HT-29 (cell line): ENCODE measurements at regions not wholly inside any gene's neighbourhood (a gene's known extent, or its start where the extent isn't known, plus 50 kb on each side); places are given as distances from the start of the nearest gene placed in this dataset. TPM values are rescaled to one million over a fixed set of nuclear protein-coding genes. Genes with fewer than 3 reads are reported as not detected.
"Not testable (repeated sequence)": the region's sequence is repeated elsewhere in the genome, so short reads cannot be mapped to it uniquely, and the experiment has no call there.

Experiments
- DNase-seq: peaks from one replicate; pipeline ENCODE4 v3.0.0-alpha.2; 2015; ENCODE audit warnings: low spot score
- small RNA-seq: library from RNA; depleted of rRNA; stranded (forward); fragments of <200 nt; gene quantifications from one replicate; pipeline ENCODE3, GENCODE V24; 2014

DNA sequence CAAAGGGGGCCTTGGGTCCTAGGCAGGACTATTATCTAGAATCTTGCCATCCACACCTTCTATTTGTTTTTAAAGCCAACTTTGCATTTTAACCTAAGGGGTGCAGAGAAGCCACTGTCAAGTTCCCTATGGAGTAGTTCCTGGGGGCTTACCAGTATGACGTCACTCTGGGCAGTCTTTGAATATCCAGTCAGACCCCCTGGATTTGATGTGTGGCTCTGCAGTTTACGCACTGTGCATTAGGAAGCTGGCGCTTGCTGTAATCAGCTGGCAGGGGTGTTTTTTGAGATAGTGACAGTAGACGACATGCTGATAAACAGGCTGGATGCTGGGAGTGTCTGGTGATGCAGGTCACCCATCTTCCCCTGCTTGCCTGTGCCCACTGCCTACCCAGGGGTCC, 892.7 kb upstream of the ZNF722 start:
- DNase-seq: no peak

DNA sequence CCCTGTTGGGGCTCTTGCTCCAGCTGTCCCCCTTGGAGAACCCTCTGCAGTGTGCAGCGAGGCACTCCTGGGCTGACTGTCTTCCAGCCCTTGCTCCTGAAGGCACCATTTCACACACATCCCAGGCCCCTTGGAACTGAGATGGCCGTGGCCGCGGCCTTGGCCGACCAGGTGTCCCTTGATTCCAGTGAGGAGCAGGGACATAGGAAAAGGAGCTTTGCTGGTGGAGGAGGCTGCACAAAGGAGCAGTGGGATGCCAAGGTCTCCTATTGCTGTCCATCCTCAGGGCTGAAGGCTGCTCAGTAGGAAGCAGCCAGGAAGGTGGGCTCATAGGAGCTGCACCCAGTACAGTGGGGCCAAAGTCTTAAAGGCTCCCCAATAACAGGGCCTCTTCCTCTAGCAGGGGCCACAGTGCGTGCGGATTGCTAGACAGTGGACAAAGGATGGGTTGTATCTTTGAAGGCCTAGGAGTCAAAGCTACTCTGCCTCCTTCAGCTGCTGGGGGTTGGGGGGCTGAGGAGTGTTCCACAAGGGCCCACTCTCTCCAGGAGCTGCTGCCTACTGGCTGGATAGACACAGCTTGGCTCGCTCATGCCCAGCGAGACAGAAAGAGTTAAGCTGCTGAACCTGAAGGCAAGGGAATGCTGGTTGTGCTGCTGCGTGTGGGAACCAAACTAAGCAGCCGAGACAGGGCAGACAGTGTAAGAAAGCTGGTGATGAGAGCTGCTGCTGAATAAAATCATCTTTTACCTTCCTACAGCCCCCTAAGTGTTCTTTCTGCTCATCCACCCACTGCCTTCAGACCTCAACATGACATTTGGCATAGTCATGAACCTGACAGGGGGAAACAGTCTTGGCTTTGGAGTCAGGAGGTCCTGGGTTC, 891.9 kb upstream of the ZNF722 start:
- no peak for DNase-seq

DNA sequence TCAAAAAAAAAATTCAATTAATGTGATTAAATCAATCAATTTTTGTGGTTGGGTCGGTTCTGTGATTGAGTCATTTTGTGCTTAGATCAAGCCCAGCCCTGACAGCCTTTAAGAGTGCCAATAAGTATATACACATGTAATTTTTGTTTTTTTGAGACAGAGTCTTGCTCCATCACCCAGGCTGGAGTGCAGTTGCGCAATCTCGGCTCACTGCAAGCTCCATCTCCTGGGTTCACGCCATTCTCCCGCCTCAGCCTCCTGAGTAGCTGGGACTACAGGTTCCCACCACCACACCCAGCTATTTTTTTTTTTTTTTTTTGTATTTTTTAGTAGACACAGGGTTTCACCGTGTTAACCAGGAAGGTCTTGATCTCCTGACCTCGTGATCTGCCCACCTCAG, 887.1 kb upstream of the ZNF722 start:
- not testable (repeated sequence) for DNase-seq

GRCh38 chr7:63112764-63113712, 885.6 kb upstream of the ZNF722 start:
- no peak for DNase-seq

DNA sequence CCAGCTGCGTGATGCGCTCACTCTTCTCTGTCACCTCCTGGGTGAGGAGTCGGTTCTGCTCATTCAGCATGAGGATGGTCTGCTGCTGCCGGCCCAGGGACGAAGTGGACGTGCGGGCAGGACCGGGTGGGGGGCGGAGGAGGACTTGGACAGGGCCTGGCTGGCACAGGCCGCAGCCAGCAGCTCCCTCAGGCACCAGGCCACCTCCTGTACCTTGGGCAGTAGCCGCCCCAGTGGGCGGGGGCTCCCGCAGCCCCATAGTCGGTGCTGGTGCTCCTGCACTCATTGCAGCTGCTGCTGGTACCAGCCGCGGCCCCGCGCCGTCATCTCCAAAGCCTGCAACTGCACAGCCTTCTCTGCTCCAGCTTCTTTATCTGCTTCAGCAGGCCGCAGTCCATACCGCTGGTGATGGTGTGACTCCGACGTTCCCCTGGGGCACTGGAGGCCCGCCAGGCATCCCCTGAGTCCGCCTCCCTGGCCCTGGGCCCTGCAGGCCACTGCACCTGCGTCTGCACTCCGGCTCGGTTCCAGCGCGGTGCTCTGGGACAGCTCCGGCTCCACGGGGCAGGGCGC, 884.9 kb upstream of the ZNF722 start:
- no peak for DNase-seq

DNA sequence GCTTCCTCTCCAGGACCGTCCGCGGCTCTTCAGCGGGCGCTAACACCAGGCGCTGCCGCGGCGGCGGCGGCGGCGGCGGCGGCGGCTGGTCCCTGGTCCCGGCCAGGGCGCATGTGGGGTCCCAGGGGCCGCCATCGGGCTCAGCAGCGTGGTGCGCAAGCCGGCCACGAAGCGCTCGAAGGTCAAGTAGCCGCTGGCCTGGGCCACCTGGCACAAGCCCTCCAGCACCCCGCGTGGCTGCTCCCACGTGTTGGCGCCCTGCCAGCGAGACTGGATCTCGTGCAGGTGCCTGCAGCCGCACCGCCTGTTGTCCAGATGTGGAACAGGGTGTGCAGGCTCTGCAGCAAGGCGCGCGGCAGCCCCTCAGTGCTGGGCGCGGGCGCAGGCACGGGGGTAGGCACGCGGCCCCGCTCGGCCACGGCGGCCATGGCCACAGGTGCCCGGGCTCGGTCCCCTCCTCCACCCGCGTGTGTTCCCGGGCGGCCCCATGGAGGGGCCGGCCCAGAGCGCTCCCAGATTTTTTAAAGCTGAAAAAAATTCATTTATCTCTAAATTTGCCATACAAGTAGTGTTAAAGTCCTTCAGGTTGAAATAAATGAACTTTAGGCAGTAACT, 884.2 kb upstream of the ZNF722 start:
- DNase-seq: no peak

Small RNAs in the stretch of these regions (small RNA-seq; reads per million reads assigned to genes)
- not detected for gene RNU6-417P
